ENCODE measurements at regions not wholly inside any gene's neighbourhood (a gene's known extent, or its start where the extent isn't known, plus 50 kb on each side); places are given as distances from the start of the nearest gene placed in this dataset.

- TF ChIP-seq, protein P1, sequence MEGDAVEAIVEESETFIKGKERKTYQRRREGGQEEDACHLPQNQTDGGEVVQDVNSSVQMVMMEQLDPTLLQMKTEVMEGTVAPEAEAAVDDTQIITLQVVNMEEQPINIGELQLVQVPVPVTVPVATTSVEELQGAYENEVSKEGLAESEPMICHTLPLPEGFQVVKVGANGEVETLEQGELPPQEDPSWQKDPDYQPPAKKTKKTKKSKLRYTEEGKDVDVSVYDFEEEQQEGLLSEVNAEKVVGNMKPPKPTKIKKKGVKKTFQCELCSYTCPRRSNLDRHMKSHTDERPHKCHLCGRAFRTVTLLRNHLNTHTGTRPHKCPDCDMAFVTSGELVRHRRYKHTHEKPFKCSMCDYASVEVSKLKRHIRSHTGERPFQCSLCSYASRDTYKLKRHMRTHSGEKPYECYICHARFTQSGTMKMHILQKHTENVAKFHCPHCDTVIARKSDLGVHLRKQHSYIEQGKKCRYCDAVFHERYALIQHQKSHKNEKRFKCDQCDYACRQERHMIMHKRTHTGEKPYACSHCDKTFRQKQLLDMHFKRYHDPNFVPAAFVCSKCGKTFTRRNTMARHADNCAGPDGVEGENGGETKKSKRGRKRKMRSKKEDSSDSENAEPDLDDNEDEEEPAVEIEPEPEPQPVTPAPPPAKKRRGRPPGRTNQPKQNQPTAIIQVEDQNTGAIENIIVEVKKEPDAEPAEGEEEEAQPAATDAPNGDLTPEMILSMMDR (IDR thresholded peaks at IDR 0.05; ENCODE audit: insufficient read depth, low read depth, low read length) = 0 out of 2 replicates have a peak, but pooled peaks have one; percentile 33
- Histone ChIP-seq H3K27me3 (ENCODE audit: control insufficient read depth, insufficient read depth, low read length) (no peaks in the 10 kb centered on the region), H3K4me3 (ENCODE audit: low read depth, low read length) (no peak overlapping the region), H3K36me3 (ENCODE audit: control insufficient read depth, insufficient read depth, low read length) (no peaks in the 10 kb centered on the region)
- POLR2A ChIA-PET = interaction anchor here (0.7 kb wide), 1 partner anchor 425 kb away, joined by 6 read pairs; no protein-coding TSS in a partner anchor
- CTCF ChIA-PET = interaction anchor here (0.6 to 1.4 kb wide), 11 partner anchors 9 to 1068 kb away, joined by 3 to 8 read pairs (median 3); no protein-coding TSS in a partner anchor
- peak; percentile 38 for DNase-seq (ENCODE audit: low read depth)
These were observed 156.3 kb downstream of the HMHB1 start for GRCh38 chr5:143968071-143968878.

DNA sequence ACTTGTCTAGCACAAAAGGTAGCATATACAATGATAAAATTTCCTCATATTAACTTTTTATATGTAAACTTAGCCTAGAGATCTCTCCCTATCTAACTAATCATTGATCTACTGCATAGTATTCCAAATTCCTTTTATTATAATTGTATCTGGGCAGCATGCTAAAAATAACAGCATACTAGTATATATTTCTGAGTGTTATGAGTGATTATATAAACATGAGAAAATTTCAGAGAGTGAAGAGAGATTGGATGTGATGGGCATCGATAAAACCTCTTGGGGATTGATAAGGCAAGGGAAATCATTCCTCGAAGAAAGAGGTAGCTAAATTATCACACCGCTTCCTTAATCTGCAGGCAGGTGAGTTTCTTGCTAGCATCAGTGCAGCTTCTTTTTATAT is 158.2 kb downstream of the HMHB1 start:
- H3K27me3 ChIP-seq (ENCODE audit: control insufficient read depth, insufficient read depth, low read length) = no peaks in the 10 kb centered on the region
- TF ChIP-seq, protein P1 (IDR thresholded peaks at IDR 0.05; ENCODE audit: insufficient read depth, low read depth, low read length) = no peak
- ChIA-PET CTCF (interaction anchor here (0.6 to 0.9 kb wide), 2 partner anchors 16 to 177 kb away, joined by 3 to 4 read pairs; no protein-coding TSS in a partner anchor), POLR2A (no interaction called here)
- no peak for DNase-seq (ENCODE audit: low read depth)
- no peak overlapping the region for H3K4me3 ChIP-seq (ENCODE audit: low read depth, low read length)
- H3K36me3 ChIP-seq (ENCODE audit: control insufficient read depth, insufficient read depth, low read length) = no peaks in the 10 kb centered on the region

DNA sequence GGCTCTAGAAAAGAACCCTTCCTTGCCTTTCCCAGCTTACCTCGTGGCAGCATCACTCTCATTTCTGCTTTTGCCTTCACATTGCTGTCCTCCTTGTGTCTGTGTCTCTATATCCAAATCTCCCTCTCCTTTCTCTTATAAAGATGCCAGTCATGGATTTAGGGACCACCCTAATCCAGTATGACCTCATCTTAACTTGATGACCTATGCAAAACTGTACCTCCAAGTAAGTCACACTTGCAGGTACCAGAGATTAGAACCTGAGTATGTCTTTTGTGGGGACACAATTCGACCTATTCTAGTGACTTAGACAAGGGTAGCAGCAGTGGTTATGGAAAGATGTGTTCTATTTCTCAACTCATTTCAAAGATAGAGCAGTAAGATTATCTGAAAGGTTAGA is 160.1 kb downstream of the HMHB1 start:
- ChIA-PET POLR2A (no interaction called here), CTCF (interaction anchor here (1.5 kb wide), 1 partner anchor 170 kb away, joined by 3 read pairs; no protein-coding TSS in a partner anchor)
- TF ChIP-seq, protein P1 (IDR thresholded peaks at IDR 0.05; ENCODE audit: insufficient read depth, low read depth, low read length) = no peak
- H3K36me3 ChIP-seq (ENCODE audit: control insufficient read depth, insufficient read depth, low read length) = no peaks in the 10 kb centered on the region
- no peaks in the 10 kb centered on the region for H3K27me3 ChIP-seq (ENCODE audit: control insufficient read depth, insufficient read depth, low read length)
- no peak overlapping the region for H3K4me3 ChIP-seq (ENCODE audit: low read depth, low read length)
- no peak for DNase-seq (ENCODE audit: low read depth)

DNA sequence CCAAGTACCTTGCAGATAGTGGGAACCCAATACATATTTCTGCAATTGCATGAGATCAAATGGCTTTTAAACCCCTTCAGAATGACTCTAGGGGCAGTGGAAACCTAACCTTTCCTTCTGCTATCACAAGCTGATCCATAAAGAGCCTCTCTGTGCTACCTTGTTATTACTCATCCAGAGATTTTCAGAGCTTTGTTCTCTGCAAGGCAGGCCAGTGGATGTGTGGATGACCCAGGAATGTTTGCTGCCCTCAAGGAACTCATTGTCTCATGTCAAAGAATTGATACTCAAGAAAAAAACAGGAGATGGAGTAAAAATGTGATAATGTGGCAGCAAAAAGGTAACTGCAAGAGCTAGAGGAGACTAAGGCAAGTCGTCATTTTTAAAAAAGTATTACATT is 164.1 kb downstream of the HMHB1 start:
- DNase-seq (ENCODE audit: low read depth) = no peak
- Histone ChIP-seq H3K36me3 (ENCODE audit: control insufficient read depth, insufficient read depth, low read length) (no peaks in the 10 kb centered on the region), H3K4me3 (ENCODE audit: low read depth, low read length) (no peak overlapping the region), H3K27me3 (ENCODE audit: control insufficient read depth, insufficient read depth, low read length) (no peaks in the 10 kb centered on the region)
- ChIA-PET CTCF (interaction anchor here (1.3 kb wide), 1 partner anchor 8 kb away, joined by 6 read pairs; no protein-coding TSS in a partner anchor), POLR2A (no interaction called here)
- TF ChIP-seq, protein P1 (IDR thresholded peaks at IDR 0.05; ENCODE audit: insufficient read depth, low read depth, low read length) = no peak

DNA sequence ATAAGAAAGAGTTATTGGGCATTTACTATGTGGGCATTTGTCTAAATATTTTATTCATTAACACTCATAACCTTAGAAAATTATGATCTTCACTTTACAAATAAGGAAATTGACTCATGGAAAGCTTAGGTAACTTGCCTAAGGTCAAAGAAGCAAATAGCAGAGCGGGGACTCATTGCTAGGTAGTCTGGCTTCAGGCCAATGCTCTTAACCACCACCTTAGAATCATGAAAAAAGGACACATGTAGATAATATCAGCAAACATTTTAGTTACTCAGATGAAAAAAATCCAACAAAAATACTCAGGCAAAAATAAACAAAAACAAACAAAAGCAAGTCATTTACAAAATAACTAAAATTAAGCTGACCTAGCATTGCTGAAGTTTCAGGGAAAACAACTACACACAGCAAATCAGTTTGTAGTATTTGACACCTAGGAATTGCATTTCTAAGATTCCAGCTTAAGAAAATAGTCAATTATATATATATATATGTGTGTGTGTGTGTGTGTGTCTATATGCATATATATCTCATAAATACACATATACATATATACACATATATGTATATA is 166.0 kb downstream of the HMHB1 start:
- POLR2A ChIA-PET = no interaction called here
- H3K4me3 ChIP-seq (ENCODE audit: low read depth, low read length) = no peak overlapping the region
- no peaks in the 10 kb centered on the region for H3K27me3 ChIP-seq (ENCODE audit: control insufficient read depth, insufficient read depth, low read length)
- DNase-seq (ENCODE audit: low read depth) = no peak
- no peaks in the 10 kb centered on the region for H3K36me3 ChIP-seq (ENCODE audit: control insufficient read depth, insufficient read depth, low read length)
- CTCF ChIA-PET = interaction anchor here (0.8 to 1.1 kb wide), 2 partner anchors 9 to 169 kb away, joined by 3 read pairs; no protein-coding TSS in a partner anchor
- TF ChIP-seq, protein P1 (IDR thresholded peaks at IDR 0.05; ENCODE audit: insufficient read depth, low read depth, low read length) = no peak
